Thyroid gland (tissue), 4 donors: ENCODE measurements at regions not wholly inside any gene's neighbourhood (a gene's known extent, or its start where the extent isn't known, plus 50 kb on each side); places are given as distances from the start of the nearest gene placed in this dataset.

ENCODE experiments used
- DNase-seq, 2 donors: peaks; one replicate each; pipeline ENCODE4 v3.0.0-alpha.2; 2019
- H3K27ac ChIP-seq, 3 donors: fragments of 200-600 bp; sonication (generic); 1 replicate in 2 of 3; 2 replicates in 1 of 3; pipeline ENCODE4 v1.5.1; 2016 to 2019; ENCODE audit warnings: mild to moderate bottlenecking in 1 of 3, moderate library complexity in 1 of 3
- H3K27me3 ChIP-seq: fragments of 200-600 bp; sonication (generic); one replicate; pipeline ENCODE4 v1.5.1; 2019
- H3K36me3 ChIP-seq, 2 donors: fragments of 200-600 bp; sonication (generic); one replicate each; pipeline ENCODE4 v1.5.1; 2016 to 2019
- H3K4me1 ChIP-seq, 2 donors: fragments of 200-600 bp; sonication (generic); one replicate each; pipeline ENCODE4 v1.5.1; 2017 to 2019
- H3K4me3 ChIP-seq, 3 donors: fragments of 200-600 bp; sonication (generic); replicated peaks in 1 of 3; 1 replicate in 2 of 3; 2 replicates in 1 of 3; pipeline ENCODE4 v1.5.1; 2016; ENCODE audit warnings: mild to moderate bottlenecking in 1 of 3
- H3K9me3 ChIP-seq: fragments of 200-600 bp; sonication (generic); one replicate; pipeline ENCODE4 v1.5.1; 2017
- POLR2A ChIP-seq, 2 donors: fragments of 450-650 bp; IDR thresholded peaks; one replicate each; pipeline ENCODE4 v1.6.1; 2017; ENCODE audit warnings: antibody characterized with exemption in 2 of 2, mild to moderate bottlenecking in 2 of 2, moderate library complexity in 1 of 2
- WGBS, 2 donors: methylation state at CpG; one replicate each; pipeline ENCODE4 v1.1.5; 2017; 5-methylcytosine and 5-hydroxymethylcytosine counted together
- intact Hi-C: fragments of 100-400 bp; cut with DNase I; formaldehyde crosslinking; loops from one replicate; pipeline ENCODE4 v1.15.1; 2023
- TF ChIP-seq, protein P1 (sequence below), 6 experiments: fragments of 200-600 bp in 3 of 6; fragments of 450-650 bp in 3 of 6; sonication (generic) in 3 of 6; IDR thresholded peaks; one replicate each; pipeline ENCODE4 v1.5.1; 2016 to 2019; ENCODE audit warnings: antibody characterized with exemption in 6 of 6, mild to moderate bottlenecking in 2 of 6, inconsistent platforms in 1 of 6, moderate library complexity in 1 of 6

DNA sequence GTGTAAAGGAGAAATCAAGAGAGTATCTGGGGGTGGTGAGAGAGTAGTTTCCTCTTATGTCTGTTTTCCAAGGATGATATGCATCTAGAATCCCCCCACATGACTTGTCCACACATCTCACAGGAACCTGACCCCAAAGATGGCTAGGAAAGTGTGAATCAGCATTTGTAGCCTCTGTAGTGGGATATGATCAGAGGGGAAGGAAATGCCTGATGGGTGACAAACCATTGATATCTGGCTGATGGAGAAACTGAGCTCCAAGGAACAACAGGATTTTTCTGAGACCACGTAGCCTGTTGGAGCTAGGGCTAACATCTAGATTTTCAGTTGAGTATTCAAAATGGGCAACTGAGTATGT is 369.4 kb downstream of the DDX10 start:
- Histone ChIP-seq H3K36me3 (no peaks in the 10 kb centered on the region), H3K4me1 (no peaks in the 10 kb centered on the region), H3K27me3 (no peaks in the 10 kb centered on the region), H3K4me3 (no peak overlapping the region), H3K9me3 (no peaks in the 10 kb centered on the region), H3K27ac (no peak overlapping the region)
- intact Hi-C loops, result no loop called here
- TF ChIP-seq, protein P1, sequence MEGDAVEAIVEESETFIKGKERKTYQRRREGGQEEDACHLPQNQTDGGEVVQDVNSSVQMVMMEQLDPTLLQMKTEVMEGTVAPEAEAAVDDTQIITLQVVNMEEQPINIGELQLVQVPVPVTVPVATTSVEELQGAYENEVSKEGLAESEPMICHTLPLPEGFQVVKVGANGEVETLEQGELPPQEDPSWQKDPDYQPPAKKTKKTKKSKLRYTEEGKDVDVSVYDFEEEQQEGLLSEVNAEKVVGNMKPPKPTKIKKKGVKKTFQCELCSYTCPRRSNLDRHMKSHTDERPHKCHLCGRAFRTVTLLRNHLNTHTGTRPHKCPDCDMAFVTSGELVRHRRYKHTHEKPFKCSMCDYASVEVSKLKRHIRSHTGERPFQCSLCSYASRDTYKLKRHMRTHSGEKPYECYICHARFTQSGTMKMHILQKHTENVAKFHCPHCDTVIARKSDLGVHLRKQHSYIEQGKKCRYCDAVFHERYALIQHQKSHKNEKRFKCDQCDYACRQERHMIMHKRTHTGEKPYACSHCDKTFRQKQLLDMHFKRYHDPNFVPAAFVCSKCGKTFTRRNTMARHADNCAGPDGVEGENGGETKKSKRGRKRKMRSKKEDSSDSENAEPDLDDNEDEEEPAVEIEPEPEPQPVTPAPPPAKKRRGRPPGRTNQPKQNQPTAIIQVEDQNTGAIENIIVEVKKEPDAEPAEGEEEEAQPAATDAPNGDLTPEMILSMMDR (IDR thresholded peaks at IDR 0.05), result no peak
- TF ChIP-seq POLR2A (IDR thresholded peaks at IDR 0.05), result no peak
- DNase-seq, result no peak
- 80 to 90% methylated on average over 1 of the region's 1 CpG for WGBS, 2 donors

DNA sequence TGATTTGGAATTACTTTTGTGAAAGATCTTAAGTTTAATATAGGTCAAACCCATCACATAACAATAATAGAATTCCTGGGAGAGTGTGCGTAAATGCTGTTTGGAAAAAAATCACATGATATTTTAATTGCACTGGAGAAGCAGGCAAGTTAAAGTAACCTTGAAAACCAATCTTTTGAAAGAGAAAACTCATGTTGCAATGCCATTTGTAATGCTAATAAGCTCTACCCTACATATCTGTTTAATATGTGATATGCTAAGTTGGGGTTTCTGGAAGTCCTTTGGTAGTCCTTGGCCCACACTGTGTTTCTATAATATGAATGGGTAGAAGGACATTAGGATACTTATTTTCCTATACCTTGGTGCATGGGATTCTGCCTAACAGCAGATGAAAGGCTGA is 370.4 kb downstream of the DDX10 start:
- Histone ChIP-seq H3K4me1 (no peaks in the 10 kb centered on the region), H3K4me3 (no peak overlapping the region), H3K9me3 (no peaks in the 10 kb centered on the region), H3K36me3 (no peaks in the 10 kb centered on the region), H3K27ac (no peak overlapping the region), H3K27me3 (no peaks in the 10 kb centered on the region)
- no peak for DNase-seq
- TF ChIP-seq, protein P1 (IDR thresholded peaks at IDR 0.05), result no peak
- TF ChIP-seq POLR2A (IDR thresholded peaks at IDR 0.05), result no peak
- intact Hi-C loops, result no loop called here
- WGBS, 2 donors, result 86 to 92% methylated on average over 1 of the region's 1 CpG

DNA sequence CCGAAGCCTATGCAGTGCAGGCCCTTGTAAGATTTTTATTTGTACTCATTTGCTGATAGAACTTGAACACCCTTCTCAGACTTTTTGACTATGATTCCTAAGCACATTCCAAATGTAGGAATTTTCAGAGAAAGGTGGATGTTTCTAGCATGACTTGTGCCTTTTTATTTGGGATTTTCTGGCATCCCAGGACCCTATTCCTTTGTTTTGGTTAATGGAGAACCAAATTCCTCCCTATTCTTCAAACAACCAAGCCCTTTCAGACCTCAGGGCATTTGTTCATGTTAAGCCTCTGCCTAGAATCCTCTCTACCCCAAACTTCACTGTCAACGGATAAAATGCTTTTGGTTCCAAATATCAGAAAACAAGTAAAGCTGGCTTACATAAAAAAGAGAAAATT is 371.1 kb downstream of the DDX10 start:
- intact Hi-C loops, result no loop called here
- no peak for TF ChIP-seq POLR2A (IDR thresholded peaks at IDR 0.05)
- TF ChIP-seq, protein P1 (IDR thresholded peaks at IDR 0.05), result no peak
- Histone ChIP-seq H3K36me3 (no peaks in the 10 kb centered on the region), H3K27ac (no peak overlapping the region), H3K4me1 (no peaks in the 10 kb centered on the region), H3K4me3 (no peak overlapping the region), H3K9me3 (no peaks in the 10 kb centered on the region), H3K27me3 (no peaks in the 10 kb centered on the region)
- no peak for DNase-seq
- 79 to 89% methylated on average over 2 of the region's 2 CpGs for WGBS, 2 donors

DNA sequence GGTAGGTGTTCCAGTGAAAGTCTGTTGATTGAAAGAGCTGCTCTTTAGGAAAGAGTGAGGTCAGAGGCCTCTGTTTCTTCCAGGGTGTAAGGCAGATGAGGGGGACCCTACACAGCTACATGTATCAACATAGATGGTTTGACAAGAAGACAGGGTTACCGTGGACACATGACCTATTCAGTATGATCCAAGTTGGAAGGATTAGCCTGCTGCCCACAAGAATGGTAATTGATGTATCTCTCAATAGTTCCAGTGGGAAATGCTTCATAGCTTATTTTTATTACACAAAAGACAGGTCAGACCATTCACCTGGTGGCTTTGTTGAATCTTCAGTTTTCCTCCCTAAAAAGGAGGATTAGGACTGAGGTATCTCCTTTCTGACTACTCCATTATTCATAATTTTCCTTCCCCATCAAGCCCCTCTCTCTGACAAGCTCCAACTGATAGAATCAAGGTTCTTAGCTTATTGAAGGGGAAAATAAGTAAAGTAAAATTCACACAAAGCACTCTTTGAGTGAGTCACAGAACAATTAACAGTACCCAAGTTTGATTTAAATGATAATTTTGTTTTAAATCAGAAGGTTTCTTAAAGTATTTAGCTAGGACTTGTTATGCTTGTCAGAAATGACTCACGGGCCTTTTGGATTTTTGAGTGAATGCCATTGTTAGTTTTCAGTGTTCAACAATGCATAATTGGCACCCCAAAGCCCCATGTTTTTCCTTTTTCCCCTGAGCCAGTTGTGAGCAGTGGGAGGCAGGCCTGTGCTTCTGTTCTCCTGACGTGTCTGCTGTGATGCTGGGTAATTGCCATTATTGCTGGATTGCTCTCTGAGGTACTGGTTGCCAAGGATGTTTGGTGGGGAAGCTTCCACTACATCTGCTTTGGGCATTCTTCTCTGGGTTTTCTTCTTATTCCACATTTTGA is 373.2 kb downstream of the DDX10 start:
- H3K27me3 ChIP-seq, result no peaks in the 10 kb centered on the region
- no peak for DNase-seq
- TF ChIP-seq, protein P1 (IDR thresholded peaks at IDR 0.05), result no peak
- no peak for TF ChIP-seq POLR2A (IDR thresholded peaks at IDR 0.05)
- intact Hi-C loops, result no loop called here
- no peaks in the 10 kb centered on the region for H3K9me3 ChIP-seq
- H3K4me1 ChIP-seq, result no peaks in the 10 kb centered on the region
- no peaks in the 10 kb centered on the region for H3K36me3 ChIP-seq
- no peak overlapping the region for H3K27ac ChIP-seq
- no peak overlapping the region for H3K4me3 ChIP-seq
- WGBS, 2 donors, result 51 to 60% methylated on average over 3 of the region's 3 CpGs

DNA sequence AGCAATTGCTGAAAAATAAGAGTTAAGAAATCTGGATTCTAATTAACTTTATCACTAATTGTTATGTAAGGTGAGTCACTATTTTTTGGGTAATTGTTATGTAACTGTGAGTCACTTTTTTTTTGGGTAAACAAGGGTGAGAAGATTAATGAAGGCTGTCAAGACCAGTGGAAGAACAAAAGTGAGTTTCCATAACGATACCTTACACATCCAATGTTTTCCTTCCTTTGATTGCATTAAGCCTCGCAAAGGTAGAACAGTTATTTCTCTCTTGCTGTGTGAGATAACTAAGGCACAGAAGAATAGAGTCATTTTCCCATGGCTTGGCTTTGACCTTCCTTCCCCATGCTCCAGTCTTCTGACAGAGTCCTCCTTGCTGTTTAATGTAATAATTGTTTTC is 374.7 kb downstream of the DDX10 start:
- Histone ChIP-seq H3K4me3 (no peak overlapping the region), H3K36me3 (no peaks in the 10 kb centered on the region), H3K27me3 (no peaks in the 10 kb centered on the region), H3K27ac (no peak overlapping the region), H3K9me3 (no peaks in the 10 kb centered on the region), H3K4me1 (no peaks in the 10 kb centered on the region)
- DNase-seq, result no peak
- TF ChIP-seq POLR2A (IDR thresholded peaks at IDR 0.05), result no peak
- TF ChIP-seq, protein P1 (IDR thresholded peaks at IDR 0.05), result no peak
- WGBS, 2 donors, result 74 to 79% methylated on average over 2 of the region's 2 CpGs
- intact Hi-C loops, result no loop called here
